T-helper 17 cell (primary cell): ENCODE measurements at regions not wholly inside any gene's neighbourhood (a gene's known extent, or its start where the extent isn't known, plus 50 kb on each side); places are given as distances from the start of the nearest gene placed in this dataset.
"Not testable (repeated sequence)": the region's sequence is repeated elsewhere in the genome, so short reads cannot be mapped to it uniquely, and the experiment has no call there.

Source experiments
- ATAC-seq: fragments of 150-1000 bp; cut with Tn5 transposase; 2 replicates; pipeline ENCODE4 v1.10.0; 2021; ENCODE audit warnings: mild to moderate bottlenecking, moderate library complexity
- DNase-seq, 3 donors: peaks; one replicate each; pipeline versions ENCODE4 v3.0.0 to v3.0.0-alpha.2; 2020 to 2021
- H3K9me3 ChIP-seq: one replicate; pipeline ENCODE4 v1.7.0; 2013; ENCODE audit warnings: low read length, mild to moderate bottlenecking; ENCODE audit not compliant: control insufficient read depth, poor library complexity, severe bottlenecking
- H3K27ac Mint-ChIP-seq: one replicate; pipeline ENCODE4 v1.8.0; 2022; ENCODE audit warnings: mild to moderate bottlenecking, moderate library complexity, mixed read lengths
- H3K27me3 Mint-ChIP-seq: one replicate; pipeline ENCODE4 v1.8.0; 2022; ENCODE audit warnings: mixed read lengths
- H3K36me3 Mint-ChIP-seq: one replicate; pipeline ENCODE4 v1.8.0; 2022; ENCODE audit warnings: low read depth, mixed read lengths
- H3K4me1 Mint-ChIP-seq: one replicate; pipeline ENCODE4 v1.8.0; 2022; ENCODE audit warnings: mild to moderate bottlenecking, mixed read lengths
- H3K4me3 Mint-ChIP-seq: one replicate; pipeline ENCODE4 v1.8.0; 2022; ENCODE audit warnings: mild to moderate bottlenecking, moderate library complexity, mixed read lengths

DNA sequence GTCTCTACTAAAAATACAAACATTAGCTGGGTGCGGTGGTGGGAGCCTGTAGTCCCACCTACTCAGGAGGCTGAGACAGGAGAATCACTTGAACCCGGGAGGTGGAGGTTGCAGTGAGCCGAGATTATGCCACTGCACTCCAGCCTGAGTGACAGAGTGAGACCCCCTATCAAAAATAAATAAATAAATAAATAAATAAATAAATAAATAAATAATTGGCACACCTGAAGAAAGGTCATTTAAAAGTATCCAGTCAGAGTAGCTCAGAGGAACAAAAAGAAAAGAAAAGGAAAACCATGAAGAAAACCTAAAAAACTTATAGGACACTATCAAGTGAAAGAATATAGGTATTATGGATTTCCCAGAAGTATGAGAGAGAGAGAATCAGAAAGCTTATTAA, 330.1 kb upstream of the AR start:
- H3K9me3 ChIP-seq, DNase-seq, H3K4me3 Mint-ChIP-seq, H3K36me3 Mint-ChIP-seq, H3K4me1 Mint-ChIP-seq, H3K27me3 Mint-ChIP-seq, H3K27ac Mint-ChIP-seq, ATAC-seq: not testable (repeated sequence)

DNA sequence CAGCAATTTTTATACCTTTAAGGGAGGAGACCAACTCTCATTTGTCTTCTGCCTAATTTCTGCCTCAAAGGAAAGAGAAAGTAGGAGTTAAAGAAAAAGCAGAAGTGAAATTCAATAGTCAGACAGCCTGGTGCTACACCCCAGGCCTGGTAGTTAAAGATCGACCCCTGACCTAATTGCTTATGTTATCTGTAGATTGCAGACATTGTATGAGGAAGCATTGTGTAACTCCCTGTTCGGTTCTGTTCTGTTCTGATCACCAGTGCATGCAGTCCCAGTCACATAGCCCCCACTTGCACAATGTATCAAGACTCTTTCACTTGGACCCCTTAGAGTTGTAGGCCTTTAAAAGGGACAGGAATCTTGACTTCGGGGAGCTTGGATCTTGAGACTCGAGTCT, 335.9 kb upstream of the AR start:
- Mint-ChIP-seq H3K4me1 (no peaks in the 10 kb centered on the region), H3K36me3 (no peaks in the 10 kb centered on the region), H3K27me3 (no peaks in the 10 kb centered on the region), H3K27ac (no peak overlapping the region), H3K4me3 (no peak overlapping the region)
- DNase-seq (no peak), ATAC-seq (no peak)
- no peaks in the 10 kb centered on the region for H3K9me3 ChIP-seq

DNA sequence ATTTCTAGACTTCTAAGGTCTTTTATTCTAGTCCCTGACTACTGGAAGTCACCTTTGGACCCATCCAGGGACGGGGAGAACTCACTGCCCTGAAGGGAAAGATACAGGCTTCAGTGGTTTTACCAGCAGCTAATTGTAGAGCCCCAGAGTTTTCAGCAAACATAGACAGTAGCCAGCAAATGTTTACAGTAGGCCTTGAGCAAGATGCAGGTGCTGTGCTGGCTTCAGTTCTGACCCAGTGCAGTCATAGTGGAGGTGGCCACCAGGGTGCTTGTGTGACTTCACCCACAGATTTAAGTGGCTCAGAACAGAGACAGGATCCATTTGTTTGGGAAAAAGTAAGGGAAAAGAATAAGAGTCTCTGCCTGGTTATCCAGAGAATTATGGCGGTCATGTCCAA, 384.4 kb upstream of the AR start:
- no peak for DNase-seq
- Mint-ChIP-seq H3K27ac (no peak overlapping the region), H3K4me3 (no peak overlapping the region), H3K27me3 (no peaks in the 10 kb centered on the region), H3K4me1 (no peaks in the 10 kb centered on the region), H3K36me3 (no peaks in the 10 kb centered on the region)
- no peaks in the 10 kb centered on the region for H3K9me3 ChIP-seq
- ATAC-seq: no peak

DNA sequence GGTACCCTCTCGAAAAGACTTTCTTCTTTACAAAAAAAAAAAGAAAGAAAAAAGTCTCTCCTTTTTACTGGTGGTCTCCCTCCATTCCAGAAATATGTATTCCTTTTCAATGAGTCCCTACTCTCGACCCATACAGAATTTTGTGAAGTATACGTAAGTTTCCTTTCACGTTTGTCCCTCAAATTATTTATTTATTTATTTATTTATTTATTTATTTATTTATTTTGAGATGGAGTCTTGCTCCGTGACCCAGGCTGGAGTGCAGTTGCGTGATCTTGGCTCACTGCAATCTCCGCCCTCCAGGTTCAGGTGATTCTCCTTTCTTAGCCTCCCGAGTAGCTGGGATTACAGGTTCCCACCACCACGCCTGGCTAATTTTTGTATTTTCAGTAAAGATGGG, 429.2 kb upstream of the AR start:
- no peaks in the 10 kb centered on the region for H3K4me1 Mint-ChIP-seq
- ATAC-seq (no peak), DNase-seq (no peak)
- no peaks in the 10 kb centered on the region for H3K36me3 Mint-ChIP-seq
- H3K27ac Mint-ChIP-seq: no peak overlapping the region
- no peak overlapping the region for H3K4me3 Mint-ChIP-seq
- H3K27me3 Mint-ChIP-seq: no peaks in the 10 kb centered on the region
- no peaks in the 10 kb centered on the region for H3K9me3 ChIP-seq

DNA sequence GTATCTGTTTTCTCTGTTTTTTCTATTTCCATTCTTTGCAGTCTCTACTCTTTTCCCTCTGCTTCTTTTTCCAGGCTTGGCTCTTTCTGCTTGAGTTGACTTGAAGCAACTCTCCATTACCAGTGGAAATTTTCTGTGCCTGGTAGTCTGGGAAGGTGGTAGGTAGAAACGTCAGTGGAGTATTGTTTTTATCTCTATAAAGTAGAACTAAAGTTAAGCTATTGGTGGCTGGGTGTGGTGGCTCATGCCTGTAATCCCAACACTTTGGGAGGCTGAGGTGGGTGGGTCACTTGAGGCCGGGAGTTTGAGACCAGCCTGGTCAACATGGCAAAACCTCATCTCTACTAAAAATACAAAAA, 438.1 kb upstream of the AR start:
- ATAC-seq: no peak
- no peak for DNase-seq
- H3K36me3 Mint-ChIP-seq: no peaks in the 10 kb centered on the region
- H3K4me1 Mint-ChIP-seq: no peaks in the 10 kb centered on the region
- no peak overlapping the region for H3K27ac Mint-ChIP-seq
- H3K27me3 Mint-ChIP-seq: no peaks in the 10 kb centered on the region
- H3K4me3 Mint-ChIP-seq: no peak overlapping the region
- no peaks in the 10 kb centered on the region for H3K9me3 ChIP-seq

DNA sequence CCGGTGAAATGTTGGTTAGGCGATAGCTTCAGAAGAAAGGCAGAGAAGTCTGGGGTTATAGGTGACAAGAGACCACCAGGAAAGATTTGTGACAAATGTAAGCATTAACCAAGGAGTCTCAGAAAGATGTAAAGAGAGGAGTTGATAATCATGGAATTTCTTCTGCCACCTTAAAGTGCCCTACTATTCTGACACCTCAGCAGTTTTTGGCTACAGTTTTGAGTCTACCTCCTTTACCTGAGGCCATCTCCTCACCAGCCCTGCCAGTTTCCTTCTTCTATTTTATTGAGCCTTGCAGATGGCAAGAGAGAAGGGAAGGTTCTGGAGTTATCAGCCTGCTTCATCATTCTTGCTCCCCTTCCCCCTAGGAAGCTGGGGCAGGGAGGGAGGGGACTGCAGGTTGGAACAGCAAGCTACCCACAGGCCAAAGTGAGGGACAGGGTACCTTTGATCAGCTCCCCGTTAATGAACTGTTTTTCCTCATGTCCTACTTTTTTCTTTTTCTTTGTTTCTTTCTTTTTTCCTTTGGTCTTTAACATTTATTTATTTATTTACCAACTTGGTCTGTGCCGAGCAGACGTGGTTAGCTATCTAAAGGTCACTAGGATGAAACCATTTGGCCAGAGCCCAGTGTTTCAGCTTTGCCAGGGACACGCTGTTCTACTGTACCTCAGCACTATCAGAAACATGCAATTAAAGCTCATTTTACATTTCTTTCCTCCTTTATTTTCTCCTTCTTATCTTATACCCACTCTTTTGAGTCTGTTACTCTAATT, 438.7 kb upstream of the AR start:
- no peaks in the 10 kb centered on the region for H3K27me3 Mint-ChIP-seq
- H3K4me1 Mint-ChIP-seq: no peaks in the 10 kb centered on the region

DNA sequence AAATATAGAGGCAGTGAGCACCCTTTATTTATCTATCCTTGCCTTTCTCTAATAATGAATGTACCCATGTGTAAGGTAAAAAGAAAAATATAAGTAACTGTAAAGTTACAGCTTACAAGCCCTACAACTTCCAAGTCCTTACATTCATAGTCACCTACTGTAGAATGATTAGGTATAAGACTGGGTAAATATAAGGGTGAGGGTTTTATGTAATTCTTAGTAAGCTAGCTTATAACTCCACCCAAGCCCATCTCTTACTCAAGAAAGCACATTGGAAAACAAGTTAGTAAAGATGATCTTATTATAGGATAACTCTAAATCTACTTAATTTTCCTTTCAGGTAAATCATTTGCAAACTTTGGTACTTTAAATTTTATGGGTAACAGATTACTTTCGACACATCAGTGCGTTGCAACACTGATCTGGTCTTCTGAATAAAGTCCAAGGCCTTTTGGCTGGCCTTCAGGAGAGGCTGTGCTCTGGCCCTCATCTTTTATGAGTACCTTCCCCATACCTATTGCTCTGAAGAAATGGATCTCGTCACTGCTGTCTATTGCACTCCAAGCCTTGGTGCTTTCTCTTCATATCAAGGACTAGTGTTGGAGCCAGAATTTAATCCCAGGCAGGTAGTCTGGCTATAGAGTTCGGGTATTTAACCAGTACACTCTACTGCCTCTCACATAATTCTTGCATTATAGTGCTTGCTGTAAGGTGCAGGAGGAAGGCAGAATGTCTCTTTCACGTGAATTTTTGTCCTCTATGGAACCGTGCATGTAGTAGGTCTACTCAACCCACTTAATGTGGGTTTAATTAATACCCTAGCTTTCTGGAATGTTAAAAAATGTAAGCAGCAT, 443.6 kb upstream of the AR start:
- DNase-seq (no peak), ATAC-seq (no peak)
- Mint-ChIP-seq H3K4me3 (no peak overlapping the region), H3K4me1 (no peaks in the 10 kb centered on the region), H3K27me3 (no peaks in the 10 kb centered on the region), H3K27ac (no peak overlapping the region), H3K36me3 (no peaks in the 10 kb centered on the region)
- no peaks in the 10 kb centered on the region for H3K9me3 ChIP-seq

More for the DNA sequence above, 438.7 kb upstream of the AR start:
- ATAC-seq: no peak
- no peak overlapping the region for H3K4me3 Mint-ChIP-seq
- H3K27ac Mint-ChIP-seq: no peak overlapping the region
- DNase-seq: no peak
- H3K9me3 ChIP-seq: no peaks in the 10 kb centered on the region
- H3K36me3 Mint-ChIP-seq: no peaks in the 10 kb centered on the region

DNA sequence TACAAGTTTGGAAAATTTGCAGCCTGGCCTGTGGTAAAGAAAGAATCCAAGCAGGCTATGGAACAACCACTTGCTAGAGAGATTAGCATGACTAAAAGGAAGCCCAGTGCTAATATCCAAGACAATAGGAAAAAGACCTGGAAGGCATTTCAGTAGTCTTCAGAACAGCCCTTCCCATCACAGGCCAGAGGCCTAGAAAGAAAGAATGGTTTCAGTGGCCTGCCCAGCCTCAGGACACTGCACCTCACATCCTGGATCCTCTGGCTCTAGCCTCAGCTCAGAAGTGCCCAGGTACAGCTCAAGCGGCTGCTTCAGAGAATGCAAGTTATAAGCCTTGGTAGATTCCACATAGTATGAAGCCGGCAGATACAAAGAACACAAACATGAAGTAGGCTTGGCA, 449.8 kb upstream of the AR start:
- no peak for ATAC-seq
- Mint-ChIP-seq H3K27ac (no peak overlapping the region), H3K4me1 (no peaks in the 10 kb centered on the region), H3K27me3 (no peaks in the 10 kb centered on the region), H3K4me3 (no peak overlapping the region), H3K36me3 (no peaks in the 10 kb centered on the region)
- no peak for DNase-seq
- H3K9me3 ChIP-seq: no peaks in the 10 kb centered on the region

DNA sequence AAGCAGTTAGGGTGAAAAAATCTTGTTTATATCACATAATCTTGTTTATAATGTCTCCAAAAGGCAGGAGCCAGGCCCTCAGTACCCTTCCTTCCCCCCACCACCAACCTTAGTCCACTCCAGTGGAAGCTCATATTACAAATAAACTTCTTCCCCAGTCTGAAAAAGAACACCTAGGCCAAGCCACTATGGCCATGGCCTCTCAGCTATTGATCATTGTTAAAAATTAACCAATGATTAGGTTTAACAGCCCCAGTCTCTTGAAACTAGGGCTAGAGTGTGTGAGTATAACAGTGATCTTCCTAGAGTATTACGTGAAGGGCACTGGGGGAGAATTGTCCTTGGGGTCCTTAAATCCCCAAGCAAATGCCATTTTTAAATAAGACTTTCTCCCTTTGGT, 411.9 kb upstream of the EDA2R start:
- no peaks in the 10 kb centered on the region for H3K36me3 Mint-ChIP-seq
- H3K27me3 Mint-ChIP-seq: no peaks in the 10 kb centered on the region
- DNase-seq: no peak
- ATAC-seq: no peak
- no peak overlapping the region for H3K27ac Mint-ChIP-seq
- no peaks in the 10 kb centered on the region for H3K9me3 ChIP-seq
- no peaks in the 10 kb centered on the region for H3K4me1 Mint-ChIP-seq
- H3K4me3 Mint-ChIP-seq: no peak overlapping the region

DNA sequence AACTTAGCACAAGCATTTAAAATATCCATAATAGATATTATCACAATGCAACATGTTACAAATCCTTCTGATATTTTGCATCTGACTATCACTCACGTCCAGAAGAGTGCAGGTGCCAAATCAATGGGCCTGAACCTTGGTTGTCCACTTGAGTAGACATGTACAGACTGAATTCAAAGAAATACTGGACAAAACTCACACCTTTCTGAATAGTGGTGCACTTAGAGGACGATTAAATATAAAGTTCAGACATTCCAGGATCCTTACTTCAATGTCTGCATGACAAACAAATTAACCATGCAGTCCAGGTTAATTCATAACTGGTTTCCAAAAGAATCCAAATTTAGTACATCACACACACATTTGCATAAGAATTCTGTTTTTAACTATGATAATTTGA, 406.0 kb upstream of the EDA2R start:
- no peak for ATAC-seq
- H3K9me3 ChIP-seq: no peaks in the 10 kb centered on the region
- H3K4me3 Mint-ChIP-seq: no peak overlapping the region
- H3K36me3 Mint-ChIP-seq: no peaks in the 10 kb centered on the region
- DNase-seq: no peak
- H3K27me3 Mint-ChIP-seq: no peaks in the 10 kb centered on the region
- no peaks in the 10 kb centered on the region for H3K4me1 Mint-ChIP-seq
- no peak overlapping the region for H3K27ac Mint-ChIP-seq

DNA sequence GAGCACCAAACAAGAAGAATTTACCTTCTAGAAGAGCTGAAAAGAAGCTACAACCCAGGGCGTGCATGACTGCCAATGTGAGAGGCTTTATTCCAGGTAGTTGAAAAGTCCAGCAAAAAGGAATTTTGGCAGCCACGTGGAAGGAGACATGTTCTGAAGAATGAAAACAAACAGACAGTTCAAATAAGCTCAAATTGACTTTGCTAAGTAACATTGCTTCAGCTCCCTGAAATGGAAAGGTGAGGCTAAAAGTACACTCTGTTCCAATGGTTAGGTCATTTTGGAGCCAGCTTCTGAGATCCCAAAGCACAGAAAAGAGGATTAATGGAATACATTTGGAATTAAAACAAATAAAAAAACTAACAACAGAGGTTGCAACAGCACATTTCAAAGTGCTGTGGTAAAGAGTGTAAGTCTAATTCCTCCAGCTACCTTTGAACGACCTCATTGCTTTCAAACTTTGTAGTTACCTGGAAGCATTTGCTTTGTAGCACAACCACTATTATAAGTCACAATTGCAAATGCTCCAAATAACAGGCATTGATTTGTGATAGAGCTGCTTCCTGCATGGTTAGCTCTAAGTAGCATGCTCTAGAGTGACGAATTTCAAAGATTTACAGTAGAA, 405.3 kb upstream of the EDA2R start:
- no peaks in the 10 kb centered on the region for H3K36me3 Mint-ChIP-seq
- ATAC-seq: no peak
- H3K27ac Mint-ChIP-seq: no peak overlapping the region

DNA sequence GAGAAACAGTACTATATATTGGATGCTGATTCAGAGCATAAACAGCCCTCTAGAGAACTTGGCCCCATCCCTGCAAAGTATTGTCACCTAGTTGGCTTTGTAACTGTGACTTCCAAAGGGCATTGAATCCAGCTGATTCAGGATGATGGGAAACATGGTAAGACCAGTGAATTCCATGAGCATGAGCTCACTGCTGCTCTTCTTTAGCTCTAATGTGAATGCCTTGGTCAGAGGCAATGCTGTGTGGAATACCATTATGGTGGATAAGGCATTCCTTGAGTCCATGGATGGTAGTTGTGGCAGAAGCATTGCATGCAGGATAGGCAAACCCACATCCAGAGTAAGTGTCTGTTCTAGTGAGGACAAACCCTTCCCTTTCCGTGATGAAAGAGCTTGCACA, 365.6 kb upstream of the EDA2R start:
- no peak overlapping the region for H3K4me3 Mint-ChIP-seq
- no peak overlapping the region for H3K27ac Mint-ChIP-seq
- no peak for ATAC-seq
- no peaks in the 10 kb centered on the region for H3K36me3 Mint-ChIP-seq
- no peaks in the 10 kb centered on the region for H3K4me1 Mint-ChIP-seq
- H3K27me3 Mint-ChIP-seq: no peaks in the 10 kb centered on the region
- H3K9me3 ChIP-seq: no peaks in the 10 kb centered on the region
- DNase-seq: no peak

More for the DNA sequence above, 405.3 kb upstream of the EDA2R start:
- no peak for DNase-seq
- H3K27me3 Mint-ChIP-seq: no peaks in the 10 kb centered on the region
- H3K4me1 Mint-ChIP-seq: no peaks in the 10 kb centered on the region
- no peak overlapping the region for H3K4me3 Mint-ChIP-seq
- no peaks in the 10 kb centered on the region for H3K9me3 ChIP-seq

DNA sequence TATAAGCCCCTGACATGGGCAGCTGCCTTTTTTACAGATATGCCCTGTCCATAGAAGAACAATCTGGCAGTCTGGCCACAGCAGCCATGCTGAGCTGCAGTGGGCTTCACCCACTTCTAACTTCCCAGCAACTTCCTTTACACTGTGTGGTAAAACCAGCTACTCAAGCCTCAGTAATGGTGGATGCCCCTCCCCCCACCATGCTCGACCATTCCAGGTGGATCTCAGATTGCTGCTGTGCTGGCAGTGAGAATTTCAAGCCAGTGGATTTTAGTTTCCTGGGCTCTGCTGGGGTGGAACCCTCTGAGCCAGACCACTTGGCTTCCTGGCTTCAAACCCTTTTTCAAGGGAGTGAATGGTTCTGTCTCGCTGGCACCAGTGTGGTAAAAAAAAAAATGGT, 355.9 kb upstream of the EDA2R start:
- Mint-ChIP-seq H3K4me1 (no peaks in the 10 kb centered on the region), H3K27ac (no peak overlapping the region), H3K27me3 (no peaks in the 10 kb centered on the region), H3K4me3 (no peak overlapping the region), H3K36me3 (no peaks in the 10 kb centered on the region)
- ATAC-seq (no peak), DNase-seq (no peak)
- H3K9me3 ChIP-seq: no peaks in the 10 kb centered on the region
